ENCODE measurements at regions not wholly inside any gene's neighbourhood (a gene's known extent, or its start where the extent isn't known, plus 50 kb on each side); places are given as distances from the start of the nearest gene placed in this dataset.

- Histone ChIP-seq H3K4ac (ENCODE audit: low read depth in 1 of 2, low read length in 2 of 2) (no peak overlapping the region), H3K4me3 (ENCODE audit: insufficient read depth in 1 of 2, low read depth in 1 of 2, low read length in 2 of 2) (no peak overlapping the region), H4K91ac (ENCODE audit: low read length) (no peak overlapping the region), H3K9me3 (ENCODE audit: control insufficient read depth, low read length) (no peaks in the 10 kb centered on the region), H3K27me3 (ENCODE audit: control insufficient read depth in 1 of 2, insufficient read depth in 1 of 2, low read length in 2 of 2) (no peaks in the 10 kb centered on the region), H3K36me3 (ENCODE audit: control insufficient read depth in 1 of 2, insufficient read depth in 2 of 2, low read depth in 1 of 2, low read length in 2 of 2) (no peaks in the 10 kb centered on the region), H3K23ac (ENCODE audit: low read length in 2 of 2) (no peak overlapping the region), H3K79me1 (replicated peaks; ENCODE audit: low read length, poor library complexity, severe bottlenecking) (no peaks in the 10 kb centered on the region), H4K8ac (ENCODE audit: low read length) (no peak overlapping the region), H3K9ac (ENCODE audit: low read length) (no peak overlapping the region), H2BK5ac (ENCODE audit: low read depth, low read length, poor library complexity, severe bottlenecking) (no peak overlapping the region), H3K14ac (ENCODE audit: low read length in 2 of 2) (no peak overlapping the region), H2BK12ac (ENCODE audit: low read length in 2 of 2) (no peak overlapping the region), H3K4me1 (ENCODE audit: control insufficient read depth, insufficient read depth, low read depth, low read length) (peaks cover 3% of the 10 kb centered on the region), H2AK5ac (ENCODE audit: low read length, severe bottlenecking) (no peak overlapping the region), H3K27ac (ENCODE audit: low read length, poor library complexity, severe bottlenecking) (no peak overlapping the region), H2BK120ac (ENCODE audit: low read depth, low read length) (no peak overlapping the region), H2AFZ (ENCODE audit: low read depth, low read length) (no peak overlapping the region), H2BK15ac (ENCODE audit: low read depth, poor library complexity, severe bottlenecking) (no peak overlapping the region), H3K4me2 (ENCODE audit: low read length, poor library complexity, severe bottlenecking) (no peak overlapping the region), H3K18ac (ENCODE audit: low read depth in 1 of 2, low read length in 2 of 2) (no peak overlapping the region)
- DNase-seq: no peak
- WGBS: 69% methylated on average over 2 of the region's 3 CpGs
These were observed 156.1 kb downstream of the PMP22 start for GRCh38 chr17:15108992-15109391.

- no peaks in the 10 kb centered on the region for H3K9me3 ChIP-seq (ENCODE audit: control insufficient read depth, low read length)
- H3K23ac ChIP-seq (ENCODE audit: low read length in 2 of 2): no peak overlapping the region
- no peak overlapping the region for H3K9ac ChIP-seq (ENCODE audit: low read length)
- no peak overlapping the region for H2AFZ ChIP-seq (ENCODE audit: low read depth, low read length)
- H2BK15ac ChIP-seq (ENCODE audit: low read depth, poor library complexity, severe bottlenecking): no peak overlapping the region
- H3K4me1 ChIP-seq (ENCODE audit: control insufficient read depth, insufficient read depth, low read depth, low read length): peaks cover 1% of the 10 kb centered on the region
- peaks cover 0 to 5% of the 10 kb centered on the region in 2 experiments for H3K27me3 ChIP-seq (ENCODE audit: control insufficient read depth in 1 of 2, insufficient read depth in 1 of 2, low read length in 2 of 2)
- no peak overlapping the region for H3K27ac ChIP-seq (ENCODE audit: low read length, poor library complexity, severe bottlenecking)
- H3K4ac ChIP-seq (ENCODE audit: low read depth in 1 of 2, low read length in 2 of 2): no peak overlapping the region
- no peaks in the 10 kb centered on the region for H3K36me3 ChIP-seq (ENCODE audit: control insufficient read depth in 1 of 2, insufficient read depth in 2 of 2, low read depth in 1 of 2, low read length in 2 of 2)
- no peak overlapping the region for H3K4me3 ChIP-seq (ENCODE audit: insufficient read depth in 1 of 2, low read depth in 1 of 2, low read length in 2 of 2)
- H3K14ac ChIP-seq (ENCODE audit: low read length in 2 of 2): peak overlapping the region in 1 of 2 experiments; percentile 83
- H2BK5ac ChIP-seq (ENCODE audit: low read depth, low read length, poor library complexity, severe bottlenecking): no peak overlapping the region
- no peak overlapping the region for H2BK120ac ChIP-seq (ENCODE audit: low read depth, low read length)
- no peak for DNase-seq
- no peaks in the 10 kb centered on the region for H3K79me1 ChIP-seq (replicated peaks; ENCODE audit: low read length, poor library complexity, severe bottlenecking)
- no peak overlapping the region for H2BK12ac ChIP-seq (ENCODE audit: low read length in 2 of 2)
- H2AK5ac ChIP-seq (ENCODE audit: low read length, severe bottlenecking): no peak overlapping the region
- H3K18ac ChIP-seq (ENCODE audit: low read depth in 1 of 2, low read length in 2 of 2): no peak overlapping the region
- H4K8ac ChIP-seq (ENCODE audit: low read length): no peak overlapping the region
- H4K91ac ChIP-seq (ENCODE audit: low read length): no peak overlapping the region
- H3K4me2 ChIP-seq (ENCODE audit: low read length, poor library complexity, severe bottlenecking): no peak overlapping the region
- 22% methylated on average over 3 of the region's 3 CpGs for WGBS
These were observed 158.6 kb downstream of the PMP22 start for GRCh38 chr17:15106540-15106939.

GRCh38 chr17:15103785-15104184 lies 161.3 kb downstream of the PMP22 start:
- Histone ChIP-seq H3K14ac (ENCODE audit: low read length in 2 of 2) (no peak overlapping the region), H4K91ac (ENCODE audit: low read length) (no peak overlapping the region), H3K27ac (ENCODE audit: low read length, poor library complexity, severe bottlenecking) (no peak overlapping the region), H3K4ac (ENCODE audit: low read depth in 1 of 2, low read length in 2 of 2) (no peak overlapping the region), H3K4me1 (ENCODE audit: control insufficient read depth, insufficient read depth, low read depth, low read length) (peaks cover 1% of the 10 kb centered on the region), H2AFZ (ENCODE audit: low read depth, low read length) (no peak overlapping the region), H4K8ac (ENCODE audit: low read length) (no peak overlapping the region), H2AK5ac (ENCODE audit: low read length, severe bottlenecking) (no peak overlapping the region), H3K9me3 (ENCODE audit: control insufficient read depth, low read length) (no peaks in the 10 kb centered on the region), H3K18ac (ENCODE audit: low read depth in 1 of 2, low read length in 2 of 2) (no peak overlapping the region), H3K4me3 (ENCODE audit: insufficient read depth in 1 of 2, low read depth in 1 of 2, low read length in 2 of 2) (no peak overlapping the region), H3K23ac (ENCODE audit: low read length in 2 of 2) (no peak overlapping the region), H2BK15ac (ENCODE audit: low read depth, poor library complexity, severe bottlenecking) (no peak overlapping the region), H3K4me2 (ENCODE audit: low read length, poor library complexity, severe bottlenecking) (no peak overlapping the region), H3K9ac (ENCODE audit: low read length) (no peak overlapping the region), H3K36me3 (ENCODE audit: control insufficient read depth in 1 of 2, insufficient read depth in 2 of 2, low read depth in 1 of 2, low read length in 2 of 2) (no peaks in the 10 kb centered on the region), H2BK12ac (ENCODE audit: low read length in 2 of 2) (no peak overlapping the region), H2BK120ac (ENCODE audit: low read depth, low read length) (no peak overlapping the region), H3K27me3 (ENCODE audit: control insufficient read depth in 1 of 2, insufficient read depth in 1 of 2, low read length in 2 of 2) (peaks cover 6 to 16% of the 10 kb centered on the region in 2 experiments), H2BK5ac (ENCODE audit: low read depth, low read length, poor library complexity, severe bottlenecking) (no peak overlapping the region), H3K79me1 (replicated peaks; ENCODE audit: low read length, poor library complexity, severe bottlenecking) (no peaks in the 10 kb centered on the region)
- no peak for DNase-seq
- 75% methylated on average over 1 of the region's 4 CpGs for WGBS

GRCh38 chr17:15101175-15101574 lies 164.0 kb downstream of the PMP22 start:
- H3K4me2 ChIP-seq (ENCODE audit: low read length, poor library complexity, severe bottlenecking): no peak overlapping the region
- no peaks in the 10 kb centered on the region for H3K36me3 ChIP-seq (ENCODE audit: control insufficient read depth in 1 of 2, insufficient read depth in 2 of 2, low read depth in 1 of 2, low read length in 2 of 2)
- no peak overlapping the region for H3K9ac ChIP-seq (ENCODE audit: low read length)
- H2AFZ ChIP-seq (ENCODE audit: low read depth, low read length): no peak overlapping the region
- H3K9me3 ChIP-seq (ENCODE audit: control insufficient read depth, low read length): no peaks in the 10 kb centered on the region
- H3K27ac ChIP-seq (ENCODE audit: low read length, poor library complexity, severe bottlenecking): no peak overlapping the region
- H3K14ac ChIP-seq (ENCODE audit: low read length in 2 of 2): no peak overlapping the region
- H4K8ac ChIP-seq (ENCODE audit: low read length): no peak overlapping the region
- DNase-seq: no peak
- H3K23ac ChIP-seq (ENCODE audit: low read length in 2 of 2): no peak overlapping the region
- no peak overlapping the region for H3K4me3 ChIP-seq (ENCODE audit: insufficient read depth in 1 of 2, low read depth in 1 of 2, low read length in 2 of 2)
- no peak overlapping the region for H2BK15ac ChIP-seq (ENCODE audit: low read depth, poor library complexity, severe bottlenecking)
- no peak overlapping the region for H3K18ac ChIP-seq (ENCODE audit: low read depth in 1 of 2, low read length in 2 of 2)
- H3K4me1 ChIP-seq (ENCODE audit: control insufficient read depth, insufficient read depth, low read depth, low read length): no peaks in the 10 kb centered on the region
- no peak overlapping the region for H2BK120ac ChIP-seq (ENCODE audit: low read depth, low read length)
- H3K27me3 ChIP-seq (ENCODE audit: control insufficient read depth in 1 of 2, insufficient read depth in 1 of 2, low read length in 2 of 2): peaks cover 6 to 16% of the 10 kb centered on the region in 2 experiments
- no peak overlapping the region for H3K4ac ChIP-seq (ENCODE audit: low read depth in 1 of 2, low read length in 2 of 2)
- no peak overlapping the region for H2BK12ac ChIP-seq (ENCODE audit: low read length in 2 of 2)
- no peak overlapping the region for H2BK5ac ChIP-seq (ENCODE audit: low read depth, low read length, poor library complexity, severe bottlenecking)
- no peak overlapping the region for H2AK5ac ChIP-seq (ENCODE audit: low read length, severe bottlenecking)
- H3K79me1 ChIP-seq (replicated peaks; ENCODE audit: low read length, poor library complexity, severe bottlenecking): no peaks in the 10 kb centered on the region
- H4K91ac ChIP-seq (ENCODE audit: low read length): no peak overlapping the region
- 60% methylated on average over 1 of the region's 2 CpGs for WGBS
